ENCODE measurements at regions not wholly inside any gene's neighbourhood (a gene's known extent, or its start where the extent isn't known, plus 50 kb on each side); places are given as distances from the start of the nearest gene placed in this dataset.

GRCh38 chr13:34420702-34421346, 521.2 kb upstream of the NBEA start:
- CTCF ChIA-PET, result no interaction called here
- 57% methylated on average over 1 of the region's 3 CpGs; no CpG with 5 or more reads in 1 of the 2 experiments for WGBS, 2 experiments (ENCODE audit: extremely low coverage in 2 of 2, insufficient read length in 1 of 2)
- Histone ChIP-seq H2BK15ac (ENCODE audit: low read depth, low read length) (no peak overlapping the region), H2AFZ (replicated peaks; ENCODE audit: low read length, poor library complexity) (no peak overlapping the region), H3K9me1 (ENCODE audit: insufficient read depth, low read length) (no peaks in the 10 kb centered on the region), H3K56ac (ENCODE audit: extremely low read depth, insufficient read depth, low read length) (no peak overlapping the region), H4K91ac (ENCODE audit: insufficient read depth, low read depth, low read length) (no peak overlapping the region), H3K23ac (ENCODE audit: low read depth, low read length) (no peak overlapping the region), H3K4me3 (ENCODE audit: insufficient read depth, low read depth, low read length) (no peak overlapping the region), H3K4me1 (ENCODE audit: control insufficient read depth, insufficient read depth, low read length) (no peaks in the 10 kb centered on the region), H4K20me1 (ENCODE audit: insufficient read depth, low read length) (no peaks in the 10 kb centered on the region), H3K18ac (ENCODE audit: low read depth, low read length) (no peak overlapping the region), H2AK5ac (ENCODE audit: low read depth, low read length) (no peak overlapping the region), H2AK9ac (replicated peaks; ENCODE audit: low read depth, low read length, poor library complexity) (no peak overlapping the region), H3K27me3 (ENCODE audit: control insufficient read depth, insufficient read depth, low read length) (no peaks in the 10 kb centered on the region), H2BK120ac (ENCODE audit: low read depth, low read length) (no peak overlapping the region), H3K9ac (ENCODE audit: low read depth, low read length) (no peak overlapping the region), H3K4me2 (ENCODE audit: low read depth, low read length) (no peak overlapping the region), H4K8ac (ENCODE audit: low read depth in 2 of 2, low read length in 2 of 2) (no peak overlapping the region), H4K5ac (ENCODE audit: low read depth, low read length) (no peak overlapping the region), H3K4ac (ENCODE audit: low read depth, low read length) (no peak overlapping the region), H3K27ac (ENCODE audit: insufficient read depth, low read length) (no peak overlapping the region), H3K14ac (replicated peaks; ENCODE audit: low read depth, low read length) (no peak overlapping the region), H3K9me3 (ENCODE audit: control insufficient read depth, insufficient read depth, low read length) (no peaks in the 10 kb centered on the region), H3K79me1 (ENCODE audit: low read depth in 1 of 2, low read length in 2 of 2) (no peaks in the 10 kb centered on the region), H2BK20ac (ENCODE audit: low read depth, low read length) (no peak overlapping the region), H2BK5ac (ENCODE audit: low read depth, low read length, poor library complexity, severe bottlenecking) (no peak overlapping the region), H3K36me3 (ENCODE audit: control insufficient read depth, insufficient read depth, low read length) (no peaks in the 10 kb centered on the region)
- dilution Hi-C loops (cut with HindIII; ENCODE audit: low sequenced_read_pairs, unreplicated experiment) (no loop called here), in situ Hi-C loops (cut with MboI; ENCODE audit: low sequenced_read_pairs) (no loop called here), intact Hi-C loops (cut with micrococcal nuclease) (no loop called here)
- POLR2A ChIA-PET (ENCODE audit: unreplicated experiment), result no interaction called here
- no peak for DNase-seq
- no TSS peak for BruUV-seq (replicated peaks)
- no peak for ATAC-seq (ENCODE audit: low read depth)
- TF ChIP-seq NFE2L2 (IDR thresholded peaks at IDR 0.05; ENCODE audit: low read depth, low read length), result no peak
- no peak for TF ChIP-seq POLR2A (IDR thresholded peaks at IDR 0.05; ENCODE audit: low read depth, low read length)
- no peak for TF ChIP-seq MAFK (IDR thresholded peaks at IDR 0.05; ENCODE audit: low read depth, low read length)
- TF ChIP-seq CHD1 (IDR thresholded peaks at IDR 0.05; ENCODE audit: low read depth, low read length), result no peak
- no peak for TF ChIP-seq RAD21 (IDR thresholded peaks at IDR 0.05; ENCODE audit: low read length)
- no peak for TF ChIP-seq SMC3 (IDR thresholded peaks at IDR 0.05; ENCODE audit: low read depth, low read length)
- no peak for TF ChIP-seq CTCF (conservative IDR thresholded peaks at IDR 0.05; ENCODE audit: low read depth, low read length)
- TF ChIP-seq FOS (IDR thresholded peaks at IDR 0.05; ENCODE audit: low read depth, low read length), result no peak
- TF ChIP-seq RCOR1 (IDR thresholded peaks at IDR 0.05; ENCODE audit: insufficient replicate concordance, low read length), result no peak
- TF ChIP-seq USF2 (IDR thresholded peaks at IDR 0.05; ENCODE audit: low read depth, low read length), result no peak
- no peak for TF ChIP-seq ELK1 (IDR thresholded peaks at IDR 0.05; ENCODE audit: borderline replicate concordance, low read depth, low read length)
- no peak for TF ChIP-seq RFX5 (IDR thresholded peaks at IDR 0.05; ENCODE audit: low read depth, low read length)
- no peak for TF ChIP-seq CEBPB (IDR thresholded peaks at IDR 0.05; ENCODE audit: low read depth, low read length)
- TF ChIP-seq BHLHE40 (IDR thresholded peaks at IDR 0.05; ENCODE audit: low read depth, low read length), result no peak
- no peak for TF ChIP-seq MAZ (IDR thresholded peaks at IDR 0.05; ENCODE audit: borderline replicate concordance, low read depth, low read length)
- no peak for TF ChIP-seq MXI1 (IDR thresholded peaks at IDR 0.05; ENCODE audit: borderline replicate concordance, low read depth, low read length)

Data from IMR-90 (cell line).